Activated CD4-positive, alpha-beta T cell treated with anti-CD3 and anti-CD28 coated beads for 36 hours (primary cell): ENCODE measurements at regions not wholly inside any gene's neighbourhood (a gene's known extent, or its start where the extent isn't known, plus 50 kb on each side); places are given as distances from the start of the nearest gene placed in this dataset.
"Not testable (repeated sequence)": the region's sequence is repeated elsewhere in the genome, so short reads cannot be mapped to it uniquely, and the experiment has no call there.

ENCODE experiments used
- ATAC-seq: fragments of 200-7000 bp; cut with Tn5 transposase; one replicate; pipeline ENCODE4 v1.10.0; 2021; ENCODE audit warnings: mild to moderate bottlenecking, moderate library complexity
- CTCF ChIA-PET: fragments of 350-600 bp; sonication (Branson Sonifier 250); formaldehyde crosslinking; loops from one replicate; lab custom pipeline; 2021; ENCODE audit warnings: antibody characterized with exemption; lab: Charles Lee
- POLR2A ChIA-PET: fragments of 350-600 bp; sonication (Branson Sonifier 250); formaldehyde crosslinking; loops from one replicate; lab custom pipeline; 2021; ENCODE audit warnings: antibody characterized with exemption, inconsistent platforms; lab: Charles Lee
- DNase-seq: peaks from one replicate; pipeline ENCODE4 v3.0.0-alpha.2; 2020
- H3K27ac Mint-ChIP-seq: one replicate; pipeline ENCODE4 v1.8.0; 2021; ENCODE audit warnings: mixed read lengths
- H3K27me3 Mint-ChIP-seq: one replicate; pipeline ENCODE4 v1.8.0; 2021; ENCODE audit warnings: mixed read lengths
- H3K36me3 Mint-ChIP-seq: one replicate; pipeline ENCODE4 v1.8.0; 2021; ENCODE audit warnings: low read depth, mixed read lengths
- H3K4me1 Mint-ChIP-seq: one replicate; pipeline ENCODE4 v1.8.0; 2021; ENCODE audit warnings: mixed read lengths
- H3K4me3 Mint-ChIP-seq: one replicate; pipeline ENCODE4 v1.8.0; 2021; ENCODE audit warnings: mild to moderate bottlenecking, moderate library complexity, mixed read lengths
- H3K9me3 Mint-ChIP-seq: one replicate; pipeline ENCODE4 v1.8.0; 2021; ENCODE audit warnings: low read depth, mixed read lengths
- intact Hi-C, 2 experiments: fragments of 100-400 bp; cut with DNase I in 1 of 2; cut with micrococcal nuclease in 1 of 2; formaldehyde crosslinking; loops; one replicate each; pipeline versions ENCODE4 v1.14.2 to v1.15.1; 2022 to 2024; cut with DNase I, micrococcal nuclease

DNA sequence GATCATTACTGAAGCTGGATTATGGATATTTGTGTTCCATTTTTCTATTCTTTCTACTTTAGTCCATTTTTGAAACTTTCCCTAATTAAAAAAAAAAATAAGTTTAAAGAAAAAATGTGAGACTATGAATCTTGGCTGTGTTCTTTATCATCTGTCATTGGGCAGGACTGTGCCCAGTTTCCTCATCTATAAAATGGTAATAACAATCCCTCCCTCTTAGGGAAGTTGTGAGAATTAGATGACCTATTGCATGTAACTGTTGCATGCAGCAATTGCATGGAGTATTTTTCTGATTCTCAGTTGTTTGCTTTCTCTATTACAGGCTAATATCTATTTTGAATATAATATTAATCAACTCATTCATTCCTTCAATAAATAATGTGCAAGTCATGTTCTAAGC is 108.2 kb upstream of the LOC128125822 start:
- ChIA-PET CTCF (no interaction called here), POLR2A (no interaction called here)
- DNase-seq, result no peak
- Mint-ChIP-seq H3K36me3 (no peaks in the 10 kb centered on the region), H3K27ac (no peak overlapping the region), H3K27me3 (peaks cover 3% of the 10 kb centered on the region), H3K4me3 (no peak overlapping the region), H3K9me3 (no peaks in the 10 kb centered on the region), H3K4me1 (no peaks in the 10 kb centered on the region)
- ATAC-seq, result no peak
- intact Hi-C loops, result no loop called here

DNA sequence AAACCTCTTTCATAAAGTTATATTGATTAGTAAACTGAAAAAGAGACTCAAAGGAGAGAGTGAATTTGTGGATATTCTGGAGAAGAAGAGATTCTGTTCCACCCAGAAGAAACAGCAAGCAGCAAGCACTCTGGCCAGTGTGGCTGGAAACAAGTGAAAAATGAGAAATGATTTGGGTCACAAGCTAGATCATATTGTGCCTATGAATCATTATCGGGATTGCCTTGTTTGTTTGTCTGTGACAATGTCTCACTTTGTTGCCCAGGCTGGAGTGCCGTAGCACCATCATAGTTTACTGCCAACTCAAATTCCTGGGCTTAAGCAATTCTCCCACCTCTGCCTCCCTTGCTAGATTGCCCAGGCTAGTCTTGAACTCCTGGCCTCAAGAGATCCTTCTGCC is 106.5 kb upstream of the LOC128125822 start:
- Mint-ChIP-seq H3K4me3 (no peak overlapping the region), H3K4me1 (no peaks in the 10 kb centered on the region), H3K27ac (no peak overlapping the region), H3K9me3 (no peaks in the 10 kb centered on the region), H3K36me3 (no peaks in the 10 kb centered on the region), H3K27me3 (peaks cover 2% of the 10 kb centered on the region)
- DNase-seq (no peak), ATAC-seq (no peak)
- CTCF ChIA-PET, result no interaction called here
- intact Hi-C loops, result no loop called here
- POLR2A ChIA-PET, result no interaction called here

DNA sequence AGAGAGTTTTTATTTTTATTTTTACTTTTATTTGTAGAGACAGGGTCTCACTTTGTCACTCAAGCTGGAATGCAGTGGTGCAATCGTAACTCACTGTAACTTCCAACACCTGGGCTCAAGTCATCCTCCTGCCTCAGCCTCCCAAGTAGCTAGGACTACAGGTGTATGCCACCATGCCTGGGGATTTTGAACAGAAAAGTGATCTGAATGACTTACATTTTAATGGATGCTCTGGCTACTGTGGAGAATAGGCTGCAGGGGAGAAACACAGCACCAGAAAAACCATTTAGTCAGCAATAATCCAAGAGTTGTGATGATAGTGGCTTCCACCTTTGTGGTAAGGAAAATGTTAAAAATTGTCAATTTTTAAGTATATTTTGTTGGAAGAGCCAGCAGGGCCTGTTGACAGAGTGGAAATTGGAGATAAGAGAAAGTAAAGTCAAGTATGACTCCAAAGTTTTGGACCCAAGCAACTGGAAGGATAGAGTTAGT is 106.0 kb upstream of the LOC128125822 start:
- Mint-ChIP-seq H3K4me3 (no peak overlapping the region), H3K27ac (no peak overlapping the region)

DNA sequence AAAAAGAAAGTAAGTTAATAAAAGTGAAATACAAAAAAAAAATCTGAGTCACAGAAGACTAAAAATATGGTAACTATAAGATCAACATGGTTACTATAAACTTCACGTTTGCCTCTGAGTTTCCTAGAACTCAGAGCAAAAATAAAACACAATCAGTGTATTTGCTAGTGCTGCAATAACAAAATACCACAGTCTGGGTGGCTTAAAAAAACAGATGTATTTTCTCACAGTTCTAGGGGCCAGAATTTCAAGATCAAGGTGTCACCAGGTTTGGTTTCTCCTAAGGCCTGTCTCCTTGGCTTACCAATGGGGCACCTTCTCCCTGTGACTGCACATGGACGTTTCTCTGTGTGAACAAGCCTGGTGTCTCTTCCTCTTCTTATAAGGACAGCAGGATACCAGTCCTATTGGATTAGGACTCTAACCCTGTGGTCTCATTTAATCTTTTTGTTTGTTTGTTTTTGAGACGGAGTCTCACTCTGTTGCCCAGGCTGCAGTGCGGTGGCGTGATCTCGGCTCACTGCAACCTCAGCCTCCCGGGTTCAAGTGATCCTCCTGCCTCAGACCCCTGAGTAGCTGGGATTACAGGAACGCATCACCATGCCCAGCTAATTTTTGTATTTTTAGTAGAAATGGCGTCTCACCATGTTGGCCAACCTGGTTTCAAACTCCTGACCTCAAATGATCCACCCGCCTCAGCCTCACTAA is 104.9 kb upstream of the LOC128125822 start:
- Mint-ChIP-seq H3K27me3 (peaks cover 5% of the 10 kb centered on the region), H3K9me3 (no peaks in the 10 kb centered on the region), H3K27ac (no peak overlapping the region), H3K36me3 (no peaks in the 10 kb centered on the region), H3K4me3 (no peak overlapping the region), H3K4me1 (no peaks in the 10 kb centered on the region)
- ATAC-seq, result no peak
- POLR2A ChIA-PET, result no interaction called here
- DNase-seq, result no peak
- intact Hi-C loops, result no loop called here
- CTCF ChIA-PET, result interaction anchor here (0.6 kb wide), 1 partner anchor 179 kb away, joined by 4 read pairs; no protein-coding TSS in a partner anchor

More for the DNA sequence above, 106.0 kb upstream of the LOC128125822 start:
- POLR2A ChIA-PET, result no interaction called here
- Mint-ChIP-seq H3K4me1 (no peaks in the 10 kb centered on the region), H3K9me3 (no peaks in the 10 kb centered on the region), H3K36me3 (no peaks in the 10 kb centered on the region), H3K27me3 (peaks cover 2% of the 10 kb centered on the region)
- no peak for DNase-seq
- ATAC-seq, result no peak
- intact Hi-C loops, result no loop called here
- CTCF ChIA-PET, result no interaction called here

DNA sequence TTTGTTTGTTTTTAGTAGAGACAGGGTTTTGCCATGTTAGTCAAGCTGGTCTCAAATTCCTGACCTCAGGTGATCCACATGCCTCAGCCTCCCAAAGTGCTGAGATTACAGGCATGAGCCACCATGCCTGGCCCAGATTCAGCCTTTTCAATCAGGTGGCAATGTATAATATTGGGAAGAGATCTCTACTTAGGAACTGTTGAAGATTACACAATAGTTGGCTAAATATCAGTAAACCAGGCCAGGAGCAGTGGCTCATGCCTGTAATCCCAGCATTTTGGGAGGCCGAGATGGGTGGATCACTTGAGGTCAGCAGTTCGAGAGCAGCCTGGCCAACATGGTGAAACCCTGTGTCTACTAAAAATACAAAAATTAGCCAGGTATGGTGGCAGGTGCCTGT is 101.1 kb upstream of the LOC128125822 start:
- H3K27me3 Mint-ChIP-seq, POLR2A ChIA-PET: not testable (repeated sequence)

DNA sequence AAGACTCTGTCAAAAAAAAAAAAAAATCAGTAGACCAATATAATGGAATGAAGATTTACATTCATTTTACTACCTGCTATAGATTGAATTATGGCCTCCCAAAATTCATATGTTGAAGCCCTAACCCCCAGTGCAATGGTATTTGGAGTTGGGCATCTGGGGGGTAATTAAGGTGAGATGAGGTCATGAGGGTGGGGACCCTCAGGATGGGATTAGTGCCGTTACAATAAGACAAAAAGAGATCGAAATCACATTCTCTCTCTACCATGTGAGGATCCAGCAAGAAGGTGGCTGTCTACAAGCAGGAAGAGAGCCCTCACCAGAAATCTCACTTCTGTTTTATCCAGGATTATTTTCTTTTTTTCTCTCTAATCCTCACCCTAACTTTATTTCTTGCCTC is 100.6 kb upstream of the LOC128125822 start:
- H3K4me3 Mint-ChIP-seq, result no peak overlapping the region
- intact Hi-C loops, result no loop called here
- no peak for ATAC-seq
- no peak overlapping the region for H3K27ac Mint-ChIP-seq
- ChIA-PET CTCF (interaction anchor here (0.6 kb wide), 1 partner anchor 25 kb away, joined by 4 read pairs; no protein-coding TSS in a partner anchor), POLR2A (no interaction called here)
- H3K9me3 Mint-ChIP-seq, result no peaks in the 10 kb centered on the region
- H3K27me3 Mint-ChIP-seq, result peaks cover 3% of the 10 kb centered on the region
- H3K4me1 Mint-ChIP-seq, result no peaks in the 10 kb centered on the region
- no peaks in the 10 kb centered on the region for H3K36me3 Mint-ChIP-seq
- DNase-seq, result no peak

More for the DNA sequence above, 101.1 kb upstream of the LOC128125822 start:
- H3K9me3 Mint-ChIP-seq, H3K4me1 Mint-ChIP-seq, intact Hi-C loops, DNase-seq, CTCF ChIA-PET, H3K36me3 Mint-ChIP-seq, H3K27ac Mint-ChIP-seq, ATAC-seq, H3K4me3 Mint-ChIP-seq: not testable (repeated sequence)

DNA sequence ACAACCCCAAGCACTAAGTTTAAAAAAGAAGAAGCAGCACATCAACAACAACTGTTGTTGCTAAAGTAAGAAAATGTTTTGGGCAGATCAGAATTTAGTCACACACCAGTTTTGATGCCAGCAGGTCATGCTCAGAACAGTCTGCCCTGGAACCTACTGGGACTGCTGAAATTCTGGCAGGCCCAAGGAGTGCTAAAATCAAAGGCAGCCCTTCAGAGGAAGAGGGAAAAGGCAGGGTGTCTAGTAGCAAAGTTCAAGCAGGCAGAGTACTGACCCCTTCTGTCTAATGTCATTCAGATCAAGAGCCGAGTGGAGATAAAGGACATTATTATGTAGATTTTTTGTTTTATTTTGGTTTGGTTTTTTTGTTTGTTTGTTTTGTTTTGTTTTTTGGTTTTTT is 96.6 kb upstream of the LOC128125822 start:
- ChIA-PET POLR2A (no interaction called here), CTCF (no interaction called here)
- Mint-ChIP-seq H3K4me1 (no peaks in the 10 kb centered on the region), H3K9me3 (no peaks in the 10 kb centered on the region), H3K4me3 (no peak overlapping the region), H3K36me3 (no peaks in the 10 kb centered on the region), H3K27ac (no peak overlapping the region), H3K27me3 (peaks cover 6% of the 10 kb centered on the region)
- DNase-seq (no peak), ATAC-seq (no peak)
- intact Hi-C loops, result no loop called here

DNA sequence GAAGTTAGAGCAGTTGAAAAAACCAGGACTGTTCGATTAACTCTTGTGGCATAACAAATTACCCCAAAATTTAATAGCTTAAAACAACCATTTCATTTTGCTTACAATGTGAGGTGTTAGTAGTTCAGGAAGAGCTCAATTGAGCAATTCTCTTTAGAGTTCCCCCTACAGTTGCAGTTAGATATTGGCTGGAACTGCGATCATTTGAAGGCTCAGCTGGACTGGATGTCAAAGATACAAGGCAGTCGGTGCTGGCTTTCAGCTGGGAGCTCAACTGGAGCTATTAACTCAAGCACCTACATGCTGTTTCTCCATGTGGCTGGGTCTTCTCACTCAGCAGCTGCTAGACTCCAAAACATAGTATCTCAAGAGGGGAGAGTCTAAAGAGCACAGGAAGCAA is 96.0 kb upstream of the LOC128125822 start:
- Mint-ChIP-seq H3K27me3 (peaks cover 6% of the 10 kb centered on the region), H3K4me1 (no peaks in the 10 kb centered on the region), H3K9me3 (no peaks in the 10 kb centered on the region), H3K4me3 (no peak overlapping the region), H3K36me3 (no peaks in the 10 kb centered on the region), H3K27ac (no peak overlapping the region)
- CTCF ChIA-PET, result no interaction called here
- no peak for ATAC-seq
- POLR2A ChIA-PET, result no interaction called here
- no peak for DNase-seq
- intact Hi-C loops, result no loop called here

DNA sequence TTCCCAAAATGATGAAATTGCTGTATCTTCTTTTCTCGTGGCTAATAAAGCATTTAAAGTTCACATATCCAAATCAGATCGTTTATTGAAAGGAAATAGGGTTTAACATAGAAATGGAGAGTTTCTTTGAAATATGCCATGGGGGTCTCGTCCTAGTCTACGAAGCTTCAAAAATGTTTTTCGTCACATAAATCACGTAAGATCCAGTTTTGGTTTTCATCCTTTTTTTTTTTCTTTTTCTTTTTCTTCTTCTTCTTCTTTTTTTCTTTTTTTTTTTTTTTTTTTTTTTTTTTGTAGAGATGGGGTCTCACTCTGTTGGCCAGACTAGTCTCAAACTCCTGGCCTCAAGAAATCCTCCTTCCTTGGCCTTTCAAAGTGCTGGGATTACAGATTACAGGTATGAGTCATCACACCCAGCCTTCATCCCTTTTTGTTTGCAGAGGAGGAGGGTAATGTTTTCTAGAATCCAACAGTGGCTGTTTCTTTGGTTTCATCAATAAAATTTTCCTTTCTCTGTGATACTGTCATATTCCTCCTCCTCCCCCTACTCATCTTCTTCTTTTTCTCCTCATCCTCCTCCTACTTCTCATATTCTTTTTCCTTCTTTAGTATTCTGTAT is 94.7 kb upstream of the LOC128125822 start:
- Mint-ChIP-seq H3K4me1 (no peaks in the 10 kb centered on the region), H3K27me3 (peaks cover 3% of the 10 kb centered on the region), H3K4me3 (no peak overlapping the region), H3K36me3 (no peaks in the 10 kb centered on the region), H3K27ac (no peak overlapping the region), H3K9me3 (no peaks in the 10 kb centered on the region)
- ChIA-PET CTCF (no interaction called here), POLR2A (no interaction called here)
- ATAC-seq (no peak), DNase-seq (no peak)
- intact Hi-C loops, result no loop called here

DNA sequence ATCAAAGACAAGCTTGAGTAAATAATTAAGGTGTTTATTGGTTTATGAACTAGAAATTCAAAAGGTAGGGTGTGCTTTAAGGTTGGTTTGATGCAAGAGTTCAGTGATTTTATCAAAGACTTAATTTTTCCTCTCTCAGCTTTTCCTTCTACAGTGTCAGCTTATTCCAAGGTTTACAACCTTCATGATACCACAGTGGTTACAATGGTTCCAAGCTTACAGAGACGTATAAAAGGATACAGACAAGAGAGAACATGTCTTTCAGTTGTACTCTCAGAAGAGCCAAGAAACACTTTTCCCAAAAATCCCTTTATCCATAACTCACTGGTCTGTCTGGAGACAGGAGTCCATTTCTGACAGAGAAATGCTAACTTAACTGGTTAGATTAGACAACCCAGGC is 93.5 kb upstream of the LOC128125822 start:
- ChIA-PET POLR2A (no interaction called here), CTCF (no interaction called here)
- H3K27ac Mint-ChIP-seq, result no peak overlapping the region
- intact Hi-C loops, result no loop called here
- ATAC-seq (no peak), DNase-seq (no peak)
- no peaks in the 10 kb centered on the region for H3K4me1 Mint-ChIP-seq
- peaks cover 3% of the 10 kb centered on the region for H3K27me3 Mint-ChIP-seq
- no peaks in the 10 kb centered on the region for H3K36me3 Mint-ChIP-seq
- no peaks in the 10 kb centered on the region for H3K9me3 Mint-ChIP-seq
- H3K4me3 Mint-ChIP-seq, result no peak overlapping the region

DNA sequence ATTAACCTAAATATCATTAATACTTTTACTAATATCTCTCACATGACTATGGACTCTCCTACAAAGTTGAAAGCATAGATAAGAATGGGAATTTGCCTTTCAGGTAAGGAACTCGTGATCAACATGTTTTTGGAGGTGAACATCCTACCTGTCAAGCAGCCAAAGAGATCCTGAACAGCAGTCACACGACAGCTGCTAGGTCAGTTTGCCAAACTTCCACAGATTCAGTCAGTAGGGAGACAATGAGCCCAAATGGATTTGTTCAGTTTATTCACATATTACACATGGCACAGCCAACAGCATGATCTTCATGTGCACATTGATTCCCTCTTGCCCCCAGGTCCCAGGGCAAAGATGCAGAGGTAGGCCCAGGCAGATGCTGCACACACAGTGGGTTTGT is 86.1 kb upstream of the LOC128125822 start:
- H3K36me3 Mint-ChIP-seq, result no peaks in the 10 kb centered on the region
- no peak for DNase-seq
- POLR2A ChIA-PET, result interaction anchor here (0.7 kb wide), 1 partner anchor 218 kb away, joined by 4 read pairs; no protein-coding TSS in a partner anchor

More for the DNA sequence above, 86.1 kb upstream of the LOC128125822 start:
- Mint-ChIP-seq H3K9me3 (no peaks in the 10 kb centered on the region), H3K4me3 (no peak overlapping the region), H3K4me1 (no peaks in the 10 kb centered on the region), H3K27ac (no peak overlapping the region), H3K27me3 (peaks cover 5% of the 10 kb centered on the region)
- ATAC-seq, result no peak
- intact Hi-C loops, result no loop called here
- CTCF ChIA-PET, result no interaction called here
